Nephron progenitor cell (in vitro differentiated cells): ENCODE measurements at regions not wholly inside any gene's neighbourhood (a gene's known extent, or its start where the extent isn't known, plus 50 kb on each side); places are given as distances from the start of the nearest gene placed in this dataset.

ENCODE experiments used
- DNase-seq: peaks from one replicate; pipeline ENCODE4 v3.0.0; 2021
- H3K27ac Mint-ChIP-seq: 2 replicates; pipeline ENCODE4 v1.8.0; 2021; ENCODE audit warnings: mild to moderate bottlenecking, moderate library complexity, mixed read lengths
- H3K27me3 Mint-ChIP-seq: 2 replicates; pipeline ENCODE4 v1.8.0; 2021; ENCODE audit warnings: mild to moderate bottlenecking, low read depth, mixed read lengths; ENCODE audit not compliant: poor library complexity
- H3K36me3 Mint-ChIP-seq: 2 replicates; pipeline ENCODE4 v1.8.0; 2021; ENCODE audit warnings: low read depth, mixed read lengths
- H3K4me1 Mint-ChIP-seq: 2 replicates; pipeline ENCODE4 v1.8.0; 2021; ENCODE audit warnings: mixed read lengths
- H3K4me3 Mint-ChIP-seq: 2 replicates; pipeline ENCODE4 v1.8.0; 2021; ENCODE audit warnings: mild to moderate bottlenecking, moderate library complexity, mixed read lengths
- H3K9me3 Mint-ChIP-seq: 2 replicates; pipeline ENCODE4 v1.8.0; 2021; ENCODE audit warnings: mild to moderate bottlenecking, moderate library complexity, mixed read lengths
- CTCF ChIP-seq: fragments of 200-600 bp; sonication (generic); IDR thresholded peaks from 2 replicates; pipeline ENCODE4 v1.5.0; 2021; ENCODE audit warnings: antibody characterized with exemption

GRCh38 chr6:153634416-153634815, 404.6 kb upstream of the OPRM1 start:
- Mint-ChIP-seq H3K36me3 (no peaks in the 10 kb centered on the region), H3K9me3 (peaks cover 7% of the 10 kb centered on the region), H3K27me3 (peaks cover 4% of the 10 kb centered on the region), H3K4me1 (no peaks in the 10 kb centered on the region), H3K4me3 (no peak overlapping the region), H3K27ac (no peak overlapping the region)
- no peak for TF ChIP-seq CTCF
- no peak for DNase-seq

GRCh38 chr6:153625089-153625488, 414.0 kb upstream of the OPRM1 start:
- Mint-ChIP-seq H3K27ac (peak overlapping the region; percentile 99), H3K9me3 (peaks cover 7% of the 10 kb centered on the region), H3K36me3 (no peaks in the 10 kb centered on the region), H3K4me1 (peaks cover 31% of the 10 kb centered on the region), H3K27me3 (peaks cover 2% of the 10 kb centered on the region), H3K4me3 (no peak overlapping the region)
- TF ChIP-seq CTCF: no peak
- peak; percentile 29 for DNase-seq

- H3K4me3 Mint-ChIP-seq: no peak overlapping the region
- H3K4me1 Mint-ChIP-seq: peaks cover 31% of the 10 kb centered on the region
- H3K36me3 Mint-ChIP-seq: no peaks in the 10 kb centered on the region
- H3K27ac Mint-ChIP-seq: peak overlapping the region; percentile 99
- TF ChIP-seq CTCF: no peak
- DNase-seq: no peak
- peaks cover 7% of the 10 kb centered on the region for H3K9me3 Mint-ChIP-seq
- peaks cover 2% of the 10 kb centered on the region for H3K27me3 Mint-ChIP-seq
Measured at GRCh38 chr6:153624528-153624927, 414.5 kb upstream of the OPRM1 start.

GRCh38 chr6:153623496-153623895, 415.5 kb upstream of the OPRM1 start:
- DNase-seq: no peak
- Mint-ChIP-seq H3K9me3 (peaks cover 7% of the 10 kb centered on the region), H3K4me3 (no peak overlapping the region), H3K4me1 (peaks cover 32% of the 10 kb centered on the region), H3K27ac (no peak overlapping the region), H3K36me3 (no peaks in the 10 kb centered on the region), H3K27me3 (peaks cover 2% of the 10 kb centered on the region)
- TF ChIP-seq CTCF: no peak

GRCh38 chr6:153621491-153621890, 417.5 kb upstream of the OPRM1 start:
- H3K27me3 Mint-ChIP-seq: peaks cover 2% of the 10 kb centered on the region
- no peak overlapping the region for H3K4me3 Mint-ChIP-seq
- TF ChIP-seq CTCF: no peak
- DNase-seq: no peak
- H3K36me3 Mint-ChIP-seq: no peaks in the 10 kb centered on the region
- H3K27ac Mint-ChIP-seq: no peak overlapping the region
- H3K4me1 Mint-ChIP-seq: peaks cover 32% of the 10 kb centered on the region
- H3K9me3 Mint-ChIP-seq: peaks cover 7% of the 10 kb centered on the region

- Mint-ChIP-seq H3K9me3 (peaks cover 7% of the 10 kb centered on the region), H3K4me3 (no peak overlapping the region), H3K27me3 (peaks cover 2% of the 10 kb centered on the region), H3K27ac (no peak overlapping the region), H3K4me1 (peaks cover 32% of the 10 kb centered on the region), H3K36me3 (no peaks in the 10 kb centered on the region)
- DNase-seq: no peak
- no peak for TF ChIP-seq CTCF
Measured at GRCh38 chr6:153621070-153621469, 418.0 kb upstream of the OPRM1 start.
